ENCODE measurements at regions not wholly inside any gene's neighbourhood (a gene's known extent, or its start where the extent isn't known, plus 50 kb on each side); places are given as distances from the start of the nearest gene placed in this dataset.

GRCh38 chr10:2760736-2761135 is 306.6 kb upstream of the PFKP start:
- TF ChIP-seq ARNT (IDR thresholded peaks at IDR 0.05) (no peak), SUZ12 (IDR thresholded peaks at IDR 0.05) (no peak), ELF4 (IDR thresholded peaks at IDR 0.05) (no peak), FOXK2 (IDR thresholded peaks at IDR 0.05) (no peak), BHLHE40 (IDR thresholded peaks at IDR 0.05; ENCODE audit: borderline replicate concordance) (no peak), FOXA1 (IDR thresholded peaks at IDR 0.05) (no peak), SP1 (IDR thresholded peaks at IDR 0.05) (no peak), L3MBTL2 (conservative IDR thresholded peaks at IDR 0.05) (no peak), HDGF (IDR thresholded peaks at IDR 0.05; ENCODE audit: borderline replicate concordance) (no peak), FOXM1 (IDR thresholded peaks at IDR 0.05; ENCODE audit: borderline replicate concordance) (no peak), LEF1 (IDR thresholded peaks at IDR 0.05; ENCODE audit: borderline replicate concordance) (no peak), ZNF384 (IDR thresholded peaks at IDR 0.05) (no peak), CTBP1 (IDR thresholded peaks at IDR 0.05; ENCODE audit: borderline replicate concordance) (no peak)
- no peak for DNase-seq (ENCODE audit: extremely low spot score)
- POLR2A ChIA-PET = no interaction called here
- CTCF ChIA-PET = no interaction called here

- POLR2A ChIA-PET = no interaction called here
- DNase-seq (ENCODE audit: extremely low spot score) = no peak
- CTCF ChIA-PET = no interaction called here
- TF ChIP-seq TARDBP (IDR thresholded peaks at IDR 0.05) = no peak
- no peak for TF ChIP-seq FOXA1 (IDR thresholded peaks at IDR 0.05)
- no peak for TF ChIP-seq ZNF384 (IDR thresholded peaks at IDR 0.05)
- TF ChIP-seq BHLHE40 (IDR thresholded peaks at IDR 0.05; ENCODE audit: borderline replicate concordance) = no peak
- TF ChIP-seq CTBP1 (IDR thresholded peaks at IDR 0.05; ENCODE audit: borderline replicate concordance) = no peak
- no peak for TF ChIP-seq L3MBTL2 (conservative IDR thresholded peaks at IDR 0.05)
These were observed 308.1 kb upstream of the PFKP start for GRCh38 chr10:2759233-2759632.

GRCh38 chr10:2754943-2755342 is 312.4 kb upstream of the PFKP start:
- TF ChIP-seq BHLHE40 (IDR thresholded peaks at IDR 0.05; ENCODE audit: borderline replicate concordance) (no peak), TARDBP (IDR thresholded peaks at IDR 0.05) (no peak), FOXM1 (IDR thresholded peaks at IDR 0.05; ENCODE audit: borderline replicate concordance) (no peak), HDGF (IDR thresholded peaks at IDR 0.05; ENCODE audit: borderline replicate concordance) (no peak), FOXA1 (IDR thresholded peaks at IDR 0.05) (no peak), LEF1 (IDR thresholded peaks at IDR 0.05; ENCODE audit: borderline replicate concordance) (no peak), ZNF384 (IDR thresholded peaks at IDR 0.05) (no peak), ARNT (IDR thresholded peaks at IDR 0.05) (no peak), ELF4 (IDR thresholded peaks at IDR 0.05) (no peak), FOXK2 (IDR thresholded peaks at IDR 0.05) (no peak), PKNOX1 (IDR thresholded peaks at IDR 0.05) (no peak), SUZ12 (IDR thresholded peaks at IDR 0.05) (no peak), SP1 (IDR thresholded peaks at IDR 0.05) (no peak), NFRKB (IDR thresholded peaks at IDR 0.05) (no peak), L3MBTL2 (conservative IDR thresholded peaks at IDR 0.05) (no peak), CTBP1 (IDR thresholded peaks at IDR 0.05; ENCODE audit: borderline replicate concordance) (no peak)
- DNase-seq (ENCODE audit: extremely low spot score) = no peak
- ChIA-PET POLR2A (no interaction called here), CTCF (no interaction called here)

GRCh38 chr10:2748287-2748686 is 319.1 kb upstream of the PFKP start:
- DNase-seq (ENCODE audit: extremely low spot score) = no peak
- POLR2A ChIA-PET = no interaction called here
- TF ChIP-seq SP1 (IDR thresholded peaks at IDR 0.05) (no peak), FOXK2 (IDR thresholded peaks at IDR 0.05) (no peak), ZNF384 (IDR thresholded peaks at IDR 0.05) (no peak), ELF4 (IDR thresholded peaks at IDR 0.05) (no peak), HDGF (IDR thresholded peaks at IDR 0.05; ENCODE audit: borderline replicate concordance) (no peak), PKNOX1 (IDR thresholded peaks at IDR 0.05) (no peak), L3MBTL2 (conservative IDR thresholded peaks at IDR 0.05) (no peak)
- CTCF ChIA-PET = no interaction called here

GRCh38 chr10:2746638-2747037 is 320.7 kb upstream of the PFKP start:
- TF ChIP-seq L3MBTL2 (conservative IDR thresholded peaks at IDR 0.05) (no peak), LEF1 (IDR thresholded peaks at IDR 0.05; ENCODE audit: borderline replicate concordance) (no peak), CTBP1 (IDR thresholded peaks at IDR 0.05; ENCODE audit: borderline replicate concordance) (no peak), ZNF384 (IDR thresholded peaks at IDR 0.05) (no peak), SP1 (IDR thresholded peaks at IDR 0.05) (no peak), PKNOX1 (IDR thresholded peaks at IDR 0.05) (no peak), FOXM1 (IDR thresholded peaks at IDR 0.05; ENCODE audit: borderline replicate concordance) (no peak), FOXK2 (IDR thresholded peaks at IDR 0.05) (no peak), SUZ12 (IDR thresholded peaks at IDR 0.05) (no peak), TARDBP (IDR thresholded peaks at IDR 0.05) (no peak), ELF4 (IDR thresholded peaks at IDR 0.05) (no peak), HDGF (IDR thresholded peaks at IDR 0.05; ENCODE audit: borderline replicate concordance) (no peak), NFRKB (IDR thresholded peaks at IDR 0.05) (no peak)
- CTCF ChIA-PET = no interaction called here
- no peak for DNase-seq (ENCODE audit: extremely low spot score)
- POLR2A ChIA-PET = no interaction called here

- ChIA-PET POLR2A (no interaction called here), CTCF (no interaction called here)
- no peak for DNase-seq (ENCODE audit: extremely low spot score)
These were observed 321.7 kb upstream of the PFKP start for GRCh38 chr10:2745666-2746065.

More at GRCh38 chr10:2745666-2746065, 321.7 kb upstream of the PFKP start:
- TF ChIP-seq SUZ12 (IDR thresholded peaks at IDR 0.05) = no peak
- no peak for TF ChIP-seq FOXM1 (IDR thresholded peaks at IDR 0.05; ENCODE audit: borderline replicate concordance)
- no peak for TF ChIP-seq CTBP1 (IDR thresholded peaks at IDR 0.05; ENCODE audit: borderline replicate concordance)
- no peak for TF ChIP-seq FOXK2 (IDR thresholded peaks at IDR 0.05)
- TF ChIP-seq ELF4 (IDR thresholded peaks at IDR 0.05) = no peak
- TF ChIP-seq ZNF384 (IDR thresholded peaks at IDR 0.05) = no peak
- no peak for TF ChIP-seq TARDBP (IDR thresholded peaks at IDR 0.05)
- no peak for TF ChIP-seq BHLHE40 (IDR thresholded peaks at IDR 0.05; ENCODE audit: borderline replicate concordance)
- TF ChIP-seq LEF1 (IDR thresholded peaks at IDR 0.05; ENCODE audit: borderline replicate concordance) = no peak
- TF ChIP-seq HDGF (IDR thresholded peaks at IDR 0.05; ENCODE audit: borderline replicate concordance) = no peak
- TF ChIP-seq SP1 (IDR thresholded peaks at IDR 0.05) = no peak
- no peak for TF ChIP-seq L3MBTL2 (conservative IDR thresholded peaks at IDR 0.05)
- no peak for TF ChIP-seq FOXA1 (IDR thresholded peaks at IDR 0.05)
- no peak for TF ChIP-seq NFRKB (IDR thresholded peaks at IDR 0.05)
- TF ChIP-seq PKNOX1 (IDR thresholded peaks at IDR 0.05) = no peak
- no peak for TF ChIP-seq ARNT (IDR thresholded peaks at IDR 0.05)
